ENCODE measurements at regions not wholly inside any gene's neighbourhood (a gene's known extent, or its start where the extent isn't known, plus 50 kb on each side); places are given as distances from the start of the nearest gene placed in this dataset.

DNA sequence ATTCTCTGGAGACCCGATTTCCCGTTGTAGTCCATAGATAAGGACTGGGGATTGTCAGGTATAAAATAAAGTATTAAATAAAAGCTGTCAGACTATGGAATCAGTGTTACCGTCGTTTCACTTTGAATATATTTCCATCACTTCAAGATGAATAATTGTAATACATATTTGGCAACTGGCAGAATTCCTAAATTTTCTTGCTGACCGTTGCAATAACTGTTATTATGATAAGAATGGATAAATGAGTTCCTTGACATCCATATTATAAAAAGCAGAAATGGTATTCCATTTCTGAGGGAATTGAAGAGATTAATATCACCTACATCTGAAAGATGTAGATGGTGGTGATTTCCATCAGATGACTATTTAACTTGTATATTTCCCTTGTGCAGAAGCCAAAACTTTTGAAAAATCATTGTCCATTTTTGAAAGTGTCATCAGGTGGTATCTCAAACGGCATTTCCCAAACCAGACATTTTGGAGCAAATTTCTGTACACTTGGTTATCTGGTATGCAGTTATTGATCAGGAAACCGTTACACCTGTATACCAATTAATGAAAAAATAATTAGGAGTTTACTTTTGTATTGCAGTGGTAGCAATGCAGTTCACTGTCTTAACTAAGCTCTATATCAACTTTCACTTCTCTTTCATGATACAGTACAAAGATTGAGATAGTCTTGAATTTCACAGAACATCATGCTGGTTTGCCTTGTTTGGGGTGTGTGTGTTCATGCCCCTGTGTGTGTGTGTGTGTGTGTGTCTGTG, 878.5 kb downstream of the PCDH18 start:
- TF ChIP-seq, protein P1, sequence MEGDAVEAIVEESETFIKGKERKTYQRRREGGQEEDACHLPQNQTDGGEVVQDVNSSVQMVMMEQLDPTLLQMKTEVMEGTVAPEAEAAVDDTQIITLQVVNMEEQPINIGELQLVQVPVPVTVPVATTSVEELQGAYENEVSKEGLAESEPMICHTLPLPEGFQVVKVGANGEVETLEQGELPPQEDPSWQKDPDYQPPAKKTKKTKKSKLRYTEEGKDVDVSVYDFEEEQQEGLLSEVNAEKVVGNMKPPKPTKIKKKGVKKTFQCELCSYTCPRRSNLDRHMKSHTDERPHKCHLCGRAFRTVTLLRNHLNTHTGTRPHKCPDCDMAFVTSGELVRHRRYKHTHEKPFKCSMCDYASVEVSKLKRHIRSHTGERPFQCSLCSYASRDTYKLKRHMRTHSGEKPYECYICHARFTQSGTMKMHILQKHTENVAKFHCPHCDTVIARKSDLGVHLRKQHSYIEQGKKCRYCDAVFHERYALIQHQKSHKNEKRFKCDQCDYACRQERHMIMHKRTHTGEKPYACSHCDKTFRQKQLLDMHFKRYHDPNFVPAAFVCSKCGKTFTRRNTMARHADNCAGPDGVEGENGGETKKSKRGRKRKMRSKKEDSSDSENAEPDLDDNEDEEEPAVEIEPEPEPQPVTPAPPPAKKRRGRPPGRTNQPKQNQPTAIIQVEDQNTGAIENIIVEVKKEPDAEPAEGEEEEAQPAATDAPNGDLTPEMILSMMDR (IDR thresholded peaks at IDR 0.05; ENCODE audit: insufficient read depth, low read length, poor library complexity, severe bottlenecking): no peak
- TF ChIP-seq EZH2phosphoT487 (conservative IDR thresholded peaks at IDR 0.05; ENCODE audit: low read length): no peak

Data from SU-DHL-6 (cell line).